NCI-H1930 (cell line): ENCODE measurements at regions not wholly inside any gene's neighbourhood (a gene's known extent, or its start where the extent isn't known, plus 50 kb on each side); places are given as distances from the start of the nearest gene placed in this dataset.
"Not testable (repeated sequence)": the region's sequence is repeated elsewhere in the genome, so short reads cannot be mapped to it uniquely, and the experiment has no call there.

ENCODE experiments used
- DNase-seq, 2 experiments: peaks; one replicate each; lab custom pipeline; 2025; lab: John Stamatoyannopoulos, UW

DNA sequence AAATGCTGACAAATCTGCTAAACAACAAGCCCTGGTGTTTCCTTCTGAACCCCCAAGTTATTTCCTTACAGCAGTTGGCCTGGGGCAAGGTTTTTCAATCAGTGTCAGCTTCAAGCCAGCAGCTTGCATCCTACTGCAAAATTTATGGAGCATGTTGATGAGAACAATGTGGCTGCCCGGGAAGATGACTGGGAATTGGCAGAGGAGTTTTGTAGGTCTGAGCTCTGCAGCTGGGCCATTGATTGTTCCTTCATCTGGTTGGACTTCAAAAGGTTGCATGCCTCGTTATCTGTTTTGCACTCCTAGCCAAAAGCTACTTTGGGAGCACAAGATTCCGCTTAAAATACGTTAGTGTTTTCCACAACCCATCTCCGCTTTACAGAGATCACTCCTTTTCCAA lies 1030.3 kb upstream of the LCORL start:
- DNase-seq: no peak

DNA sequence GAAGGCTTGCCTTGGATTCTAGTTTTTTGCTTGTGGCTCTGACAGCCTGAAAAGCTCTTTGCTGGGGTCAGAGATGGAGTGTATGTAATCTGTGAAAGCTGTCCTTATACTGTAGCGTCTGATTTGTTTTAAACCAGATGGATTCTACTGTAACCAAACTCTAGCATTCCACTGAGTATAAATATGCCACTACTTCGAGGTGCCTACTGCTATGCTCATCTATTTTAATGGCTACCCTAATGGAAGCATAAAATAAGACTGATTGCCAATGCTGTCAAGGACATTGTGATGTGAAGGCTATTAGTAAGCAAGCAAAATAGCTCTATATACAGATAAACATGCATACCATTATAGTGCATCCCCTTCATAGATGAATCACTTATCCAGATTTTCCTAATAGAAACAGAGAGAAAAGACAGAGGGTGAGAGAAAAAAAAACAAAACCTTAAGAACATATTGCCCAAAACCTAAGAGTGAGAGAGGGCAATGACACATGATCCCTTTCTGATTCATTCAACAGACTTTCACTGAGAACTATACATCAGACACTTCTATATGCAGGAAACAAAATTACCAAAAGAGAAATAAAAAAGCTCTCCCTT lies 1025.8 kb upstream of the LCORL start:
- no peak for DNase-seq

DNA sequence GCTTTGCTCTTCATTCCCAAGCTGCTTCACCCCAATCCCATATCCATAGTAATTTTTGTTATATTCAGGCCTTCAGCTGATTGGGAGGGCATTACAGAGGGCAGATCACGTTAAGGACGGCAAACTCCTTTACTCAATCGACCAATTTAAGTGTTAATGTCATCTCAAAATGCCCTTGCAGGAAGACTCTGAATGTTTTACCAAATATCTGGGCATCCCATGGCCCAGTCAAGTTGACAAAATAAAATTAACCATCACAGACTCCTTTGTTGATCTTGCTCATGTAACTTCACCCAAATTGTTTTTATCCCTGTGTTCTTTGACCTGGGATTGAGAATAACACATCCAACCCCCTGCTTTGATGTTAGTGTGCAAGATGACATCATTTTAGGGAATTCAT lies 1018.3 kb upstream of the LCORL start:
- DNase-seq: no peak

DNA sequence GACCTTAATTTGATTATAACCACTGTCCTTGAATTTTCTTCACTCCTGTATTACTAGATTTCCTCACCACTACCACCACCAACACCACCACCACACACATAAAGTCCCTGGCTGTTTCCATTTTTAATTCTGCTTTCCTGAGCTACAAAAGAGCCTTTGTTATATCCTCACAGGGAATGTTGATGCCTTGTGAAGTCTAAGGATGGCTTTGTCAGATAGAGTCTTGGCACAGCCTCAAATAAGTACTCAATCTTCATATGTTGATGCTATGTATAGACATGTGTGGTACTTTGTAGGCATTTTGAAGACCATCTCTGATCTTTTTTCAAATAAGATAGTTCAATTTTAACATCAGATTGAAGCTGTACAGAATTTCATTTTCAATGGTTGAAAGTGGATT lies 1016.7 kb upstream of the LCORL start:
- no peak for DNase-seq

DNA sequence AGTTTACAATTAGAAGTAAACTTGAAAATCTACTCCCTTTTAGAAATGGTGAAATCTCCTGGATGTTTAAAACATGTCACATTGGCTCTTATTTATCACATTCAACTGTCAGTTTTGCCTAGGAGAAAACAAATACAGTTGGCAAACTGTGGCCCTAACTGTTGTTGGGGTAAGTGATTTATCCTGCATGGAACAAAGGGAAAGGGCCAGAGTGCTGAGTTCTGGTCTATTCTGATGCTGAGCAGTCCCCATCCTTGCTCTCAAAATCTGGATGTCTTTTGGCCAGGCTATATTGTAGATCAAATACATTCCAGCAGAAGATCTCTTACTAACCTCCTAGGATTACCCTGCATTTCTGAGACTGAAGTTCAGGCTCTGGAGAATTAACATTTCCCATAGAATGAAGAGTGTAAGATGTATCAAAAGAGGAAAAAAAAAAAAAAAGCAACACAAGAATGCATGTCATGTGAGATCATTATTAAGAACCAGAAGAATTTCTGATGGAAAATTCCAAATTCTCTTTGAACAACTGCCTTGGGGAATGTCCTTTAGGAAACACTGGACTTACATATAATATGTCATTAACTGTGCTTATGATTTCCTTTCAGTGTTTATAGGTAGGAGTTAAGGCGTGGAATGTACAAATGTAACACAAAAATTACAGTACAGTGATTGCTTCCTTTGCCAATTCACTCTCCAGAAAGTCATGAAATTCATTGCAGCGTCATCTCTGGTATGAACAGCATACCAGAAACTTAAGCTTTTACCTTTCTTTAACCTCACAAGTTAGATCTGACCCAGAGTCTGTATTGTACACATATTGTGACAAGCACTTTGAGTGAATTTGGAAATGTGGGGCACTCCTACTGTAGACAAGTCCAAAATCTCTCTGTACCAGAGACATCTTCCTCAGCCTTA lies 1012.5 kb upstream of the LCORL start:
- DNase-seq: no peak

DNA sequence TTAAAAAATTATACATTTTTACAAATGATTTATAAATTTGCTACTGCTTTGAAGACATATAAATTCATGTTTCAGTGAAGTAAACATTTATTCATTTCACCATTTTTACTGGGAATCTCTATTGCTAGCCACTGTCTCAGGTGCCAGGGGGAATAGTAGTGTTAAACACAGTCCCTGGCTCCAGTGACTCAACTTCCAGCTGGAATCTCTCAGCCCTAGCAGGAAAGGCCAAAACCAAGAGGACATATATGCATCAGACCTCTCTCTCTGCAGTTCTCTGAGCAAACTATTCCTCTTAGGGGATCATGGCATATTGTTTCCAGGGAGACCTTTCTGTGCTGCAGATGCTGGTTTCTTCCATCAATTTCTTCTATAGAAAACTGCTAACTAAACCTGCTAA lies 1009.0 kb upstream of the LCORL start:
- DNase-seq: no peak

DNA sequence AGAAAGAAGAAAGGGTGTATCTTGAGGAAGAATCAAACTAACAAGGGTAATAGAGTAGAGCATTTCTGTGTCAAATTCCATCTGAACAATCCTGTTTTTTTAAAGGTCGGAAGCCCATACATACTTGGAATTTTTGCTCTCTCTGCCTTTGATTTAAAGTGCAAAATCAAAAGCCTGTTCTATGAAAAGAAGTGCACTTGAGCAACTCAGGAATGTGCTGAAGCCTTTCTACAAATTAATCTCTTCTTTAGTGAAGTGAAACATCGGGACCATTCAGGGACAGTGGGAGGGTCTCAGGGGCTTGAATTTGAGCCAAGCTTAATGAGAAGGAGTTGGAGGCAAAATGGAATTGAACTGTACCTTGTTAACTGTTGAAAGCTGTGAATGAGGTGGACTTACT lies 1008.5 kb upstream of the LCORL start:
- DNase-seq: no peak

DNA sequence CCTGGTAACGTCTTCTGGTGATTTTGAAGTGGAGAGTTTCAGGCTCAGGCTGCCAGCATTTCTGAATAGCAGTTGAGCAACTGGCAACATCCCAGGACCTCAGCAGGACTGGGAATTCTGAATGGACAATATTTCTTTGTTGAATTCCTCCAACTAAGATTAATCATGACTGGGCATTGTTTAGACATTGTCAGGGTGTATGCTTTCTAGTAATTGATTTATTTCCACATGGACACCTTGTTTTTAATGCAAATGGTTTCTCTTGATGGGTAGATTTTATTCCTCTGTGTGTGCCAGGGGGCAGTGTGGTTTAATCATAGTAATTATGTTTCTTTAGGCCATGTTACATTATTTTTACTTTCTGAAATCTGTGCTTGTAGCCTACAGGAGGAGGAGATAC lies 1004.7 kb upstream of the LCORL start:
- no peak for DNase-seq

DNA sequence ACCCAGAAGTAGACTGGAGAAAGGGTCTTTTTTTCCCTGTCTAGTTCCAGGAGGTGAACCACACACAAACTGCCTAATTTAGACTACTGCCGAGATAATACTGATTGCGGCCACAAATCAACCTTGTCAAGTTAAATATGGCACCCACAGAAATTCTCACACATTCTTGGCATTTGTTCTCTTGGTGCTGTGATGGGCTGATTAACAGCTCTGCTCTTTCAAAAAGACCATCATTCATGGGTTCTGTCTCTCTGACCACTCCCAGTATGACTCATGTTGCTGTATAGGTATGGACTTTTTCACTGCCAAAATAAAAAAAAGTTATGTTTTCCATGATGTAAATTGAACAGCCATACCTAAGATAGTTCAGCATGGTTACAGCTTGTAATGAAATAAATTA lies 1003.5 kb upstream of the LCORL start:
- DNase-seq: no peak

DNA sequence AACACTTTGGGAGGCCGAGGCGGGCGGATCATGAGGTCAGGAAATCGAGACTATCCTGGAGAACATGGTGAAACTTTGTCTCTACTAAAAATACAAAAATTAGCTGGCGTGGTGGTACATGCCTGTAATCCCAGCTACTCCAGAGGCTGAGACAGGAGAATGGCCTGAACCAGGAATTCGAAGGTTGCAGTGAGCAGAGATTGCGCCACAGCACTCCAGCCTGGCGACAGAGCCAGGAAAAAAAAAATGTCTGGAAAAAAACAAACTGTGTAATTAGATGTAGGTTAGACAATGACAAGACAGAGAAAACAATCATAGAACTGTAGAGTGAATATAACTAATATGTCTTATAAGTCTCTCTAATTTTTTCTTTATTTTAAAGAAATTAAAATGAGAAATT lies 1002.5 kb upstream of the LCORL start:
- no peak for DNase-seq

DNA sequence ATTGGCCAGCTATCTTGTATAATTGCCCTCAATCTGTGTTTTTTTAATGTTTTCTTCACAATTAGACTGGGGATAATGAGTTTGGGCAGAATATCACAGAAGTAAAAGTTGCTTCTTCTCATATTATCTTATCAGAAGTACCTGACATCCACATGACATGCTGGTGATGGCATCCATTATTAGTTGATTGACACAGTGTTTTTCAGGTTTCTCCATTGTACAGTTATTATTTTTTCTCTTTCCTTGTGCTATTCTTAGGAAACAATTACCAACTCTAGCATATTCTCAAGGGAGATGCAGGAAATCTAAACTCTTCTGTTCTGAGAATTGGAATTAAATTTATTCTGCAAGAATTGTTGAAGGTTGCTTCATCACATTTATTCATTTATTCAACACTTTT lies 1000.1 kb upstream of the LCORL start:
- no peak for DNase-seq

DNA sequence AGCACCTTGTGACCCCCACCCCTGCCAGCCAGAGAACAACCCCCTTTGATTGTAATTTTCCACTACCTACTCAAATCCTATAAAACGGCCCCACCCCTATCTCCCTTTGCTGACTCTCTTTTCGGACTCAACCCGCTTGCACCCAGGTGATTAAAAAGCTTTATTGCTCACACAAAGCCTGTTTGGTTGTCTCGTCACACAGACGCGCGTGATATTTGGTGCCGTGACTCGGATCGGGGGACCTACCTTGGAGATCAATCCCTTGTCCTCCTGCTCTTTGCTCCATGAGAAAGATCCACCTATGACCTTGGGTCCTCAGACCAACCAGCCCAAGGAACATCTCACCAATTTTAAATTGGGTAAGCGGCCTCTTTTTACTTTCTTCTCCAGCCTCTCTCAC lies 995.0 kb upstream of the LCORL start:
- not testable (repeated sequence) for DNase-seq

DNA sequence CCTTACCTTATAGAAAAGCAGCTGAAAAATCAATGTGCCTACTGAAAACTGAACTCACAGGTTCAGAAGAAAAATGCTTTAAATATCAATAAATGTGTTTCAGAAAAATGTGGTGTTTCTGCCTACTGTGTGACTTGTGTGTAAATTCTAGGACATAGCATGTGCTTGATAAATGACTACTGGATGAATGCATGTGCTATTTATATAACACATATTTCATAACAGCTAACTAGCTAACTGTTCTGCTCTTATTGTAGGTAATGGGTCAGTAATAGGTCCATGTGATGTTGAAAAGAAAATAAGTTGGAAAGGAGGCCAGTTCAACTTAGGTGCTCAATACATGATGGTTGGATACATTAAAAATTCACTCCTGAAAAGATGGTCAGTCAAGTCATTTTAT lies 993.0 kb upstream of the LCORL start:
- no peak for DNase-seq

DNA sequence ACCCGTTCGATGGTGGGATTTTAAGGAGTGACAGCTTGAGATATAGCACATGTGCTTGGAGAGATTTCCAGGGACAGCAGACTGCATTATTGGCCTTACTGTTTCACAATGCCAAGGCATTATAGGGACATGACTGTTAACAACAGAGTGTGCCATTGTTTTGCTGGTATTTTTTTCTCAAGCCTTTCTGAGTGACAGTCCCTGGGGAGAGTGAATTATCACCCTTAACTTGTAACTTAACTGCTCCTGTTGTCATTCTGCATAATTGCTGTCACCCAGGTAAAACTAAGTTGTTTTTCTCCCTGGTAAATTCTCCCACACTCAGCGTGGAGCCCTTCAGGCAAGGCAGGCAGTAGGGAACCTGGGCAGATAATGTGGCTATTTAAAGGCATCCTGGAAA lies 989.2 kb upstream of the LCORL start:
- no peak for DNase-seq

DNA sequence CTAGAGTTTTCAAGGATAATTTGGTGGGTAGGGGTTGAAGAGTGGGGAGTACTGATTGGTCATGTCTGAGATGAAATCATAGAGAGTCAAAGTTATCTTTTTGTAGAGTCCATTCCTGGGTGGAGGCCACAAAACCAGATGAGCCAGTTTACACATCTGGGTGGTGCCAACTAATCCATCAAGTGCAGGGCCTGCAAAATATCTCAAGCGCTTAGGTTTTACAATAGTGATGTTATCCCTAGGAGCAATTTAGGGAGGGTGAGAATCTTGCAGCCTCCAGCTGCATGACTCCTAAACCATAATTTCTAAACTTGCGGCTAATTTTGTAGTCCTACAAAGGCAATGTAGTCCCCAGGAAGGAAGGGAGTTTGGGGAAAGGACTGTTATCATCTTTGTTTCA lies 988.3 kb upstream of the LCORL start:
- no peak for DNase-seq

DNA sequence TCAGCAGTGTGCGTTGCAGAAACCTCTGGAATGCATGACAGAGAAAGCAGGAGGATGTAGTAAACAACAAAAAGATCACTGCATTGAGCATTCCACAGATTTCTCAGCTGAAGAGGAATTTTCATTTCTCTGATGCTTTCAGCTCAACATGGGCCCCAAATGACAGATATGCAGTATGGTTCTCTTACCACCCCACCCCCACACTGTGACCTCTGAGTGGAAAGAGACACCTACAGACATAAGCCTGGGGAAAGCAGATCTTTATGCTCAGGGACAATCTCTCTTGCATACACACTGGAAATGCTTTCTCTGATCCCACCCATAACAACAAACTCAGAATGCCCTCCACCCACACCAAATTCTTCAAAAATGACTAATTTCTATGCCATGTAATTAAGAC lies 983.7 kb upstream of the LCORL start:
- no peak for DNase-seq

DNA sequence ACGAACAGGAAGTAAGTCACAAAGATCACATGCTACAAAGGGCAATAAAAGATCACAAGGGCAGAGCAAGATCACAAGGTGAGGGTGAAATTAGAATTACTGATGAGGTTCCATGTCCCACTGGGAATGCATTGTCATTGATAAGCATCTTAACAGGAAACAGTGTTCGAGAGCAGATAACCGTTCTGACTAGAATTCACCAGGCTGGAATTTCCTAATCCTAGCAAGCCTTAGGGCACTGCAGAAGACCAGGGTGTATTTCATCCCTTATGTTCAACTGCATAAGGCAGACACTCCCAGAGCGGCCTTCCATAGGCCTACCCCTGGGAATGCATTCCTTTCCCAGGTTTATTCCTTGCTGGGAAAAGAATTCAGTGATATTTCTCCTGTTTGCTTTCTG lies 980.6 kb upstream of the LCORL start:
- DNase-seq: no peak

DNA sequence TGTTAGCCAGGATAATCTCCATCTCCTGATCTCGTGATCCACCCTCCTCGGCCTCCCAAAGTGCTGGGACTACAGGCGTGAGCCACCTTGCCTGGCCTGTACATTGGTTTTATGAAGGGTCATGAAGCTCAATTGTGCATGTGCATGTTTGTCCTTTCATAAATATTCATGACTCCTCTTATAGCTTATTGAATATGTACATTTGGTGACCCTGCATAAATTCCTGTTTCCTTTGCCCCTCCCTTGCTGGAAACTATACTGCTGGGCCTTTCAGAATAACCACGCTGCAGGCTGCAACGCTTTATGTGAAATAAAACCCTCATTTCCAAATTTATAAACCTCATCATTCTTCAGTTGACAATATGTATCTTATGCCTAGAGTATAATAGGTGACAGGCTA lies 978.0 kb upstream of the LCORL start:
- no peak for DNase-seq

DNA sequence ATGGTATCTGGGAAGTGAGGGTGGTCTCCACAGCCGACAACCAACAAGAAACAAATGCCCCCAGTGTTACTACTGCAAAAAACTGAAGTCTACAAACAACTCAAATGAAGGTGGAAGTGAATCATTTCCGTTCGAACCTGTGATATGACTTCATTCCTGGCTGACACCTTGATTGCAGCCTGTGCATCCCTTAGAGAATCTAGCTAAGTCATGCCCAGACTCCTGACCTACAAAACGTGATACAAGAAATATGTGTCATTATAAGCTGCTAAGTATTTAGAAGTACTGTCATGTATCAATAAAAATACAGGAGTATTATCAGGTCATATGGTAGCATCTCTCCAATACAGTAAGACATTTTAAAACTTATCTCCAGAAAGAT lies 959.7 kb upstream of the LCORL start:
- no peak for DNase-seq

DNA sequence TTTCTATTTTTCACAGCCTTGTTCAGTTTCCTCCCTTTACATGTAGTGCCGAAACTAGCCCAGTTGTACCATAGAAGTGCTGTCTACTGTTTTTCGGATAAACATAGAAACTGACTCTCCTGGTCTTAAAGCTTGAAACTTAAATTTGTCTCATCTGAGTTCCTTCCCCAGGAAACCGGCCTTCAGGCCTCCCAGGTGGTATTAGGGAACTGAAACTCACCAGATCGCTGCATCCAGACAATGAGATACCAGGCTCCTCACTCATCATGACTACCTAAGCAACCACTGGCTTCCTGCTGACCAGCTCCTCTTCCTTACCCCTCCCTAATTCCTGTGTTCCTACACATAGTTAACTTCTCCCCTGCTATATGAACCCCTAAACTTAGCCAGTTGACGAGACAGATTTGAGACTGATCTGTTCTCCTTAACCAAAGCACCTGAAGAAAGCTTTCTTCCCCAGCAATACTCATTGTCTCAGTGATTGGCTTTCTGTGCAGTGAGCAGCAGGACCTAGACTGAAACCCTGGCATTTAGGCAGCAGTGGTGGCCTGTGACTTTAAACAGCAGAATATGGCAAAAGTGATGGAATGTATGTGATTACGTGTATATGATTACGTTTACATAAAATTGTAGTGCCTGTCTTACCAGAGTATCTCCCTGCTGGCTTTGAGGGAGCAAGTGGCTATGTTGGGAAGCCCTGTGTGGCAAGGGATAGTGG lies 959.1 kb upstream of the LCORL start:
- DNase-seq: no peak

DNA sequence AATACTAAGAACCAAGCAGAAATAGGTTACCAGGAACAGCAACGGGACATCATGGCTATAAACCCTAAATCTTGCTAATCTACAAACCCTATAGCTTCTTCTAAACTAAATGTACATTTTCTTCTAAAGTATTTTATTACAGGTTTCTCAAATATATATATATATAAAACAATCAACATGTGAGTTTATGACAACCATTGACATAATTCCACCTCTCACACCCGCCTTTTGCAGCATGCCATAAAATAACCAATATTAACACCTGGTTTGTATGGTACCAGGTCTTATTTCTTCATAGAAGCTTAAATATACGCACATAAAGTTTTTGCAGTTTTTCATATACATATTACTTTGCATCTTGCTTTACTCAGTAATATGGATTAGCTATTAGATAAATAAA lies 955.3 kb upstream of the LCORL start:
- DNase-seq: no peak

DNA sequence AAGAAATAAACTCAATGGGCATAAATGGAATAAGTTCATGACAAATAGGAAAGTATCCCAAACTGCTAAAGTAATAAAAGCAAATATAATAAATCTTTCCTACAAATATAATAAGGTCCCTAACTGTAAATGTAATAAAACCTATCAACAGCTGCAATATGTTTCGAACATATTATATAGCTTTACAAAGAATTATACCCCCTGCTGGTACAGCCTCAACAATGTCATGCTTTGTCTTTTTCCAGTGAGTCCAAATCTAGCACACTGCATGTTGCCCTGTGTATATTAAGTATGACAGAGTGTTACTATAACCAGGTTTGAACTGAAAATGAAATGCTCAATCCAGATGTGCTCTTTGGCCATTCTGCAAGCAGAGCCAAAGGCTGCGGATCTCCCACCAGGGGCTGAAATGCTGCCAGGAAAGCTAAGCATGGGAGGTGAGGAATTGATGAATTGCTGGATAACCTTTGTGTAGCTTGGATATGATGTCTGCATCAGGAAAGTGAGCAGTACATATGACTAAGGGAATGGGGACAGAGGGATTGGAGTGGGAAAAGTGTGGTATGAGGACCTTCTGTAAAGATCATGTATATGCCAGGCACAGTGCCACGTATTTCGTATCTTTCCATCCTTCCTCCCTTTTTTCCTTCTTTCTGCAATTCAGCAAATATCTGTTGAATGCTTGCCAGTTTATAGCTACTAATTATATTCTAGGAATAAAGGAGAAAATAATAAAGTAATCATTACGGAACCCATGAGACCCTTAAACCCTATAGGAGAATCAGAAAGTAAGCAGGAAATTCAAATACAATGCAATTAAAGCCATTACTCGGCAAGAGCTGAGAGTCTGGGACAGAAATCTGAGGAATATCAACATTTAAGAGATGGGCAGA lies 954.6 kb upstream of the LCORL start:
- no peak for DNase-seq
